ENCODE measurements at regions not wholly inside any gene's neighbourhood (a gene's known extent, or its start where the extent isn't known, plus 50 kb on each side); places are given as distances from the start of the nearest gene placed in this dataset.

DNA sequence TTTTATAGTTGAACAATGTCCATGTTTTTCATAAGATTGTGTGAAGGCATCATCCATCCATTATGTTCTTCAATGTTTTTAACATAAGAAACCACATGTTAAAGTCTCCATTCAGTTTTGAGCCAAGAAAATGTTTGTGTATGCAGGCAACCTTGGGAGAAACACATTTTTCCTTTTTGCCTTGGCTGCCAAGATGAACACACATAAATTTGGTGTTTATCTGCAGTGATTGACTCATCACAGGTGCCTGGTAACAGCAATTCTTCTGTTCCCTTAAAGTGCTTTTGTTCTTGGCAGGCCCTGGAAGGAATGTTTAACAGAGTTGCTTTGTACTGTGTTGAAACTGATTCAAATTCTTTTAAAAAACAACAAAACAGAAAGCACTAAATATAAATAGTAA lies 709.9 kb upstream of the ADGRL4 start:
- H3K4me3 ChIP-seq (replicated peaks; ENCODE audit: insufficient read depth, low read length) = no peak overlapping the region
- DNase-seq (ENCODE audit: low read depth in 1 of 2, low spot score in 1 of 2) = no peak
- H3K27ac ChIP-seq (replicated peaks) = no peak overlapping the region
- TF ChIP-seq, protein P1, sequence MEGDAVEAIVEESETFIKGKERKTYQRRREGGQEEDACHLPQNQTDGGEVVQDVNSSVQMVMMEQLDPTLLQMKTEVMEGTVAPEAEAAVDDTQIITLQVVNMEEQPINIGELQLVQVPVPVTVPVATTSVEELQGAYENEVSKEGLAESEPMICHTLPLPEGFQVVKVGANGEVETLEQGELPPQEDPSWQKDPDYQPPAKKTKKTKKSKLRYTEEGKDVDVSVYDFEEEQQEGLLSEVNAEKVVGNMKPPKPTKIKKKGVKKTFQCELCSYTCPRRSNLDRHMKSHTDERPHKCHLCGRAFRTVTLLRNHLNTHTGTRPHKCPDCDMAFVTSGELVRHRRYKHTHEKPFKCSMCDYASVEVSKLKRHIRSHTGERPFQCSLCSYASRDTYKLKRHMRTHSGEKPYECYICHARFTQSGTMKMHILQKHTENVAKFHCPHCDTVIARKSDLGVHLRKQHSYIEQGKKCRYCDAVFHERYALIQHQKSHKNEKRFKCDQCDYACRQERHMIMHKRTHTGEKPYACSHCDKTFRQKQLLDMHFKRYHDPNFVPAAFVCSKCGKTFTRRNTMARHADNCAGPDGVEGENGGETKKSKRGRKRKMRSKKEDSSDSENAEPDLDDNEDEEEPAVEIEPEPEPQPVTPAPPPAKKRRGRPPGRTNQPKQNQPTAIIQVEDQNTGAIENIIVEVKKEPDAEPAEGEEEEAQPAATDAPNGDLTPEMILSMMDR (IDR thresholded peaks at IDR 0.05; ENCODE audit: insufficient read depth, low read length) = no peak
- TF ChIP-seq POLR2AphosphoS5 (IDR thresholded peaks at IDR 0.05; ENCODE audit: low read depth) (no peak), SPI1 (IDR thresholded peaks at IDR 0.05; ENCODE audit: borderline replicate concordance, low read depth) (no peak), REST (IDR thresholded peaks at IDR 0.05; ENCODE audit: insufficient replicate concordance, low read depth) (no peak), GABPA (IDR thresholded peaks at IDR 0.05; ENCODE audit: low read depth) (no peak)
- no peaks in the 10 kb centered on the region for H3K27me3 ChIP-seq (ENCODE audit: insufficient read depth, poor library complexity, severe bottlenecking)

DNA sequence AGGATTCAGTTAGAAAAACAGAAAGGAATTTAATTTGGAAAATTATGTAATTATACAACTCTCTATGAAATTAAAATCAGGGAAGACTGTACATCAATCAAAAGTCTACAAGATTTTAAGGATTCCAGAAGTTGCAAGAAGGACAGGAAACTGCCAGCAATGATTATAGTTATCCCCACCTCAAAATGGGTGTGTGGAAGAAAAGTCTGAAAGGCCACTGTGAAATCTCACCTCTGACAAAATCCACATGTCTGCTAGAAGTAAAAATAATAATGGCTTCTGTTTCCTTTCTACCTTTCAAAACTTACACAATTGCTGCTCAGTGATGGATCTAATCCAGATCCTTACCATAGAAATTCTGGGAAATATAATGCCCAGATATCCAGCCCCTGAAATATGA lies 708.1 kb upstream of the ADGRL4 start:
- TF ChIP-seq, protein P1 (IDR thresholded peaks at IDR 0.05; ENCODE audit: insufficient read depth, low read length) = no peak
- no peak for TF ChIP-seq SPI1 (IDR thresholded peaks at IDR 0.05; ENCODE audit: borderline replicate concordance, low read depth)
- TF ChIP-seq REST (IDR thresholded peaks at IDR 0.05; ENCODE audit: insufficient replicate concordance, low read depth) = no peak
- TF ChIP-seq POLR2AphosphoS5 (IDR thresholded peaks at IDR 0.05; ENCODE audit: low read depth) = no peak
- no peak for TF ChIP-seq GABPA (IDR thresholded peaks at IDR 0.05; ENCODE audit: low read depth)
- Histone ChIP-seq H3K4me3 (replicated peaks; ENCODE audit: insufficient read depth, low read length) (no peak overlapping the region), H3K27ac (replicated peaks) (no peak overlapping the region), H3K27me3 (ENCODE audit: insufficient read depth, poor library complexity, severe bottlenecking) (no peaks in the 10 kb centered on the region)
- DNase-seq (ENCODE audit: low read depth in 1 of 2, low spot score in 1 of 2) = no peak

DNA sequence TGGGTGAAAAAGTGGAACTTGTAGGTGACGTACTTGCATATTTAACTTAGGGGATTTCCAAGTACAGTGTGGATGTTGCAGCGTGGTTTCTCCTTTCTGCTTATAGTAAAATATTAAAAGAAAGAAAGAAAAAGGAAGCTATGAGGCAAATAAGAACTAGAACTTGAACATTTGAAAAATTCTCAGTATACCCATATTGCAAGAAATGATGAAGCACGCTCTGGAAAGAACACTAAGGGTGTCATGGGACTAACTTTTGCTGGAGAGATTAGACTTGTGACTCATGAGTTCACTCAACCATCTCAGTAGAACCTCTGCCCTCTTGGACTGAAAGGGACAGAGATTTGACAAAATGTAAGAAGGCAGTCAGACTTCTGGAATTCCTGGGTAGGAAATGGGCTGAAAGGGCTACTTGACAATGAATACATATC lies 704.5 kb upstream of the ADGRL4 start:
- Histone ChIP-seq H3K27me3 (ENCODE audit: insufficient read depth, poor library complexity, severe bottlenecking) (no peaks in the 10 kb centered on the region), H3K4me3 (replicated peaks; ENCODE audit: insufficient read depth, low read length) (no peak overlapping the region), H3K27ac (replicated peaks) (no peak overlapping the region)
- TF ChIP-seq POLR2AphosphoS5 (IDR thresholded peaks at IDR 0.05; ENCODE audit: low read depth) = no peak
- TF ChIP-seq REST (IDR thresholded peaks at IDR 0.05; ENCODE audit: insufficient replicate concordance, low read depth) = no peak
- TF ChIP-seq GABPA (IDR thresholded peaks at IDR 0.05; ENCODE audit: low read depth) = no peak
- TF ChIP-seq, protein P1 (IDR thresholded peaks at IDR 0.05; ENCODE audit: insufficient read depth, low read length) = no peak
- no peak for TF ChIP-seq SPI1 (IDR thresholded peaks at IDR 0.05; ENCODE audit: borderline replicate concordance, low read depth)
- DNase-seq (ENCODE audit: low read depth in 1 of 2, low spot score in 1 of 2) = no peak
